HepG2 (cell line): ENCODE measurements at regions not wholly inside any gene's neighbourhood (a gene's known extent, or its start where the extent isn't known, plus 50 kb on each side); places are given as distances from the start of the nearest gene placed in this dataset.
A peak's percentile ranks its signal among the peaks of the same experiment; 100 is the strongest.

ENCODE experiments used
- AGO2 ChIP-seq: fragments of 200-400 bp; formaldehyde crosslinking; optimal IDR thresholded peaks from 2 replicates; pipeline ENCODE3; 2017; ENCODE audit warnings: mild to moderate bottlenecking, low read depth, low read length, moderate library complexity
- DMTF1 ChIP-seq: sonication (generic); formaldehyde crosslinking; IDR thresholded peaks from 2 replicates; pipeline ENCODE4 v1.4.0; 2020; ENCODE audit warnings: mild to moderate bottlenecking, missing genetic modification reagents
- E2F5 ChIP-seq: sonication (generic); formaldehyde crosslinking; conservative IDR thresholded peaks from 2 replicates; pipeline ENCODE4 v1.4.0; 2020; ENCODE audit warnings: missing genetic modification reagents
- FOXA3 ChIP-seq: IDR thresholded peaks from 2 replicates; pipeline ENCODE4 v1.6.1; 2016; ENCODE audit warnings: missing genetic modification reagents, missing compliant biosample characterization
- FOXP1 ChIP-seq, 2 experiments: fragments of 450-650 bp in 1 of 2; IDR thresholded peaks; 2 replicates each; pipeline ENCODE4 v1.6.1; 2017 to 2018; ENCODE audit warnings: antibody characterized with exemption in 1 of 2
- GATAD2A ChIP-seq: IDR thresholded peaks from 2 replicates; pipeline ENCODE4 v1.6.1; 2016
- HDAC1 ChIP-seq: sonication (generic); formaldehyde crosslinking; IDR thresholded peaks from 2 replicates; pipeline ENCODE4 v1.5.1; 2020; ENCODE audit warnings: mild to moderate bottlenecking, missing genetic modification reagents
- HNRNPLL ChIP-seq: fragments of 200-400 bp; formaldehyde crosslinking; IDR thresholded peaks from 2 replicates; pipeline ENCODE4 v1.6.1; 2017; ENCODE audit warnings: mild to moderate bottlenecking, low read depth, low read length; ENCODE audit not compliant: poor library complexity, severe bottlenecking
- KDM3A ChIP-seq: IDR thresholded peaks from 2 replicates; pipeline ENCODE4 v1.6.1; 2018; ENCODE audit warnings: low read depth, missing compliant biosample characterization
- MNT ChIP-seq: fragments of 450-650 bp; IDR thresholded peaks from 2 replicates; pipeline ENCODE4 v1.6.1; 2016
- MTF1 ChIP-seq: sonication (generic); formaldehyde crosslinking; IDR thresholded peaks from 2 replicates; pipeline ENCODE4 v1.5.0; 2020; ENCODE audit warnings: missing genetic modification reagents
- NCOA2 ChIP-seq: sonication (generic); formaldehyde crosslinking; IDR thresholded peaks from 2 replicates; pipeline ENCODE4 v1.8.0; 2022; ENCODE audit warnings: inconsistent platforms
- PITX1 ChIP-seq: sonication (generic); formaldehyde crosslinking; IDR thresholded peaks from 2 replicates; pipeline ENCODE4 v1.5.1; 2020; ENCODE audit warnings: mild to moderate bottlenecking, missing genetic modification reagents
- SKIL ChIP-seq: sonication (generic); formaldehyde crosslinking; IDR thresholded peaks from 2 replicates; pipeline ENCODE4 v1.8.0; 2022; ENCODE audit warnings: missing genetic modification reagents, mild to moderate bottlenecking, moderate library complexity, borderline replicate concordance
- SMAD3 ChIP-seq: sonication (generic); formaldehyde crosslinking; IDR thresholded peaks from 2 replicates; pipeline ENCODE4 v1.4.0; 2020; ENCODE audit warnings: missing genetic modification reagents
- SOX6 ChIP-seq, 2 experiments: fragments of 450-650 bp in 1 of 2; sonication (generic) in 1 of 2; formaldehyde crosslinking in 1 of 2; IDR thresholded peaks; 2 replicates each; pipeline versions ENCODE4 v1.4.0 to v1.6.1; 2017 to 2020; ENCODE audit warnings: antibody characterized with exemption in 1 of 2, mild to moderate bottlenecking in 1 of 2, missing genetic modification reagents in 1 of 2
- SRF ChIP-seq: IDR thresholded peaks from 2 replicates; pipeline ENCODE4 v1.6.1; 2011; ENCODE audit warnings: mild to moderate bottlenecking, low read depth, low read length, moderate library complexity
- TSC22D2 ChIP-seq: sonication (generic); formaldehyde crosslinking; IDR thresholded peaks from 2 replicates; pipeline ENCODE4 v1.5.1; 2020; ENCODE audit warnings: missing genetic modification reagents, mild to moderate bottlenecking, borderline replicate concordance
- ZNF18 ChIP-seq: sonication (generic); formaldehyde crosslinking; IDR thresholded peaks from 2 replicates; pipeline ENCODE4 v1.8.0; 2022; ENCODE audit warnings: mild to moderate bottlenecking, missing genetic modification reagents; ENCODE audit not compliant: insufficient replicate concordance
- ZNF292 ChIP-seq: sonication (generic); formaldehyde crosslinking; IDR thresholded peaks from 2 replicates; pipeline ENCODE4 v1.8.1; 2022; ENCODE audit warnings: mild to moderate bottlenecking, low read depth, missing genetic modification reagents, borderline replicate concordance
- ZNF354B ChIP-seq: sonication (generic); formaldehyde crosslinking; IDR thresholded peaks from 2 replicates; pipeline ENCODE4 v1.8.0; 2022; ENCODE audit warnings: mild to moderate bottlenecking, missing genetic modification reagents
- ZNF556 ChIP-seq: sonication (generic); formaldehyde crosslinking; IDR thresholded peaks from 2 replicates; pipeline ENCODE4 v1.4.0; 2020; ENCODE audit warnings: mild to moderate bottlenecking, missing genetic modification reagents, borderline replicate concordance
- ZNF775 ChIP-seq: sonication (generic); formaldehyde crosslinking; IDR thresholded peaks from 2 replicates; pipeline ENCODE4 v1.4.0; 2020; ENCODE audit warnings: missing genetic modification reagents, mild to moderate bottlenecking, moderate library complexity, borderline replicate concordance
- ZNF792 ChIP-seq: IDR thresholded peaks from 2 replicates; pipeline ENCODE4 v1.6.1; 2016

- TF ChIP-seq TSC22D2 = no peak
- peak; percentile 94 for TF ChIP-seq PITX1 (CRISPR knock-in tag)
- TF ChIP-seq ZNF18 (CRISPR knock-in tag) = no peak
- no peak for TF ChIP-seq SOX6 (IDR thresholded peaks at IDR 0.05)
- TF ChIP-seq SOX6 (CRISPR knock-in tag; IDR thresholded peaks at IDR 0.05) = peak; percentile 89
- TF ChIP-seq FOXP1 (IDR thresholded peaks at IDR 0.05) = 0 out of 2 replicates have a peak, but pooled peaks have one; percentile 4
- peak; percentile 58 for TF ChIP-seq FOXP1 (CRISPR knock-in tag; IDR thresholded peaks at IDR 0.05)
- TF ChIP-seq GATAD2A = peak; percentile 97
- 0 out of 2 replicates have a peak, but pooled peaks have one; percentile 40 for TF ChIP-seq ZNF792
- TF ChIP-seq ZNF292 (CRISPR knock-in tag) = peak; percentile 76; the same call in 1 of the 2 replicates
- TF ChIP-seq DMTF1 (CRISPR knock-in tag) = no peak
- TF ChIP-seq MTF1 = no peak
- no peak for TF ChIP-seq KDM3A (CRISPR knock-in tag)
- TF ChIP-seq SMAD3 (CRISPR knock-in tag) = peak; percentile 64; the same call in 1 of the 2 replicates
- no peak for TF ChIP-seq HNRNPLL
- TF ChIP-seq HDAC1 (CRISPR knock-in tag) = peak; percentile 86
- no peak for TF ChIP-seq ZNF354B (CRISPR knock-in tag)
- no peak for TF ChIP-seq ZNF775 (CRISPR knock-in tag)
- TF ChIP-seq SRF = peak; percentile 15; the same call in 1 of the 2 replicates
- peak; percentile 62; the same call in 1 of the 2 replicates for TF ChIP-seq ZNF556
- TF ChIP-seq NCOA2 (CRISPR knock-in tag) = peak; percentile 91
- TF ChIP-seq AGO2 = no peak
- TF ChIP-seq FOXA3 (CRISPR knock-in tag) = peak; percentile 98
- TF ChIP-seq E2F5 = no peak
- no peak for TF ChIP-seq MNT
- TF ChIP-seq SKIL = no peak
Observed at GRCh38 chr3:34012102-34012461, 213.7 kb downstream of the PDCD6IP start (continued).
